HG03280 (cell line): ENCODE measurements at regions not wholly inside any gene's neighbourhood (a gene's known extent, or its start where the extent isn't known, plus 50 kb on each side); places are given as distances from the start of the nearest gene placed in this dataset.

Experiments
- ATAC-seq: cut with Tn5 transposase; IDR thresholded peaks from one replicate; pipeline ENCODE4 v1.9.1; 2021; ENCODE audit warnings: mild to moderate bottlenecking, moderate library complexity; ENCODE audit not compliant: unreplicated experiment

- no peak for ATAC-seq
Measured at GRCh38 chr10:3493621-3494020, 291.4 kb downstream of the KLF6 start.

GRCh38 chr10:3491571-3491970, 293.4 kb downstream of the KLF6 start:
- ATAC-seq, result no peak

- ATAC-seq, result no peak
Measured at GRCh38 chr10:3487228-3487627, 297.8 kb downstream of the KLF6 start.

DNA sequence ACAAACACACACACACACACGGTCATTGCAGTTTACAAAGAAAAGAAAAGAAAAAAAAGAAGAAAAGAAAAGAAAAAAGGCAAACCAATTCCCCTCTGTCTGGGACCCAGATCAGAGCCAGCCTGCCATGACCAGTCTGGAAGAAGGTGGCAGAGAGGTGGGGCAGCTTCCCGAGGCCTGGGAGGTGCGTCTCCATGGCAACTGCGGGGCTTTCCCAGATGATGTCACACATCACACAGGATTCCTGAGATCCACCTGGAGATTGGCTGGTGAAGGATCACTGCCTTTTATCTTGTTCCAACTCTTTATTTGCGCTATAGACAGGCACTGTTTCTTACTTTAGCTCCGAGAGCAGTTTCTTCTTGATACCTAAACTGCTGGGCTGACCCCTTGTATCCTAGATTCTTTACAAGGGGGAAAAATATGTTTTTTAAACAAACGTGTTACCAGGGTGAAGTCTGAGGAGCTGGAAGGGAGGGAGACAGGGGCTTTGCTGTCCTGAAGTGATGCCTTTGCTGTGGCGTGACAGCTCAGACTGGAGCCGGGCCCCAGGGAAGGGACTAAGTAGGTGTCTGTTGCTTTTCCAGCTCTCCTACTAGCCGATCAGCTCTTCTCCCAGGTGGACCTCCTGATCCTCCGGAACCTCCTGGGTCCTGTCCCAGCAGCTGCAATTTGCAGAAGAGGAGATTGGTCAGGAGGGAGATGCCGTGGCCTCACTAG, 298.5 kb downstream of the KLF6 start:
- no peak for ATAC-seq

- peak; percentile 27 for ATAC-seq
Measured at GRCh38 chr10:3485057-3485686, 299.8 kb downstream of the KLF6 start.

DNA sequence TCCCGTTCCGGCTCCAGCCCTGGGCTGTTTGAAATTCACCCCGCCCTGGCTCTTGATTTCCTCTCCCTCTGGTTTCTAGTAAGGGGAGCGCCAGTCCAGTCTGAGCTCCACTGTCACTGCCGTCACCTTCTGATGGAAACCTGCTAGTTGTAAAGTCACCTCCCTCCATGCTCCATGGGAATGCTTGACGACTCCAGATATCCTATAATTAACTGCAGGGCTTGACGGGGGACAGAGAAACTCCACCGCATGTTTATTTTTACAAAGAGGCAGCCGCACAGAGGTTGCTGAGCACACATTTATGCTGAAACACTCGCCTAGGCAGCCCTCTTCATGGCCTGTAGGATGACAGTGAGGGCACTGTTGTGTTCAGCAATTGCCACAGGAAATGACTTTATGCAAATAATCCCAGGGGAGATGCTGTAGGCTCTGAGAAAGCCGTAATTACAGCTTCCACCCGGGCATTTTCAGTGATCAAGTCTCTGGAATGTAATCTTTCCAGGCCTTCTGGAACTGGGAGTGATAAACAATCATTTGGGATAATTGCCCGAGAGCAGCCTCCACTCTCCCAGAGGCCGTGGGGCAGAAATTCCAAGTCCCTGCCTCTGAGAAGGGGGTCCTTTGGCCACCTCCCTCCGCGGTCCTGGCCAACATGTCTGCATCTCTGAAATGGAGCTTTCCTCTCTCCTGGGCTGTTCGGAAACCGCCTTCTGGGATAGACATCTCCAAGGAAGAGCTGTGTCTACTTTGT, 300.5 kb downstream of the KLF6 start:
- peak; percentile 82 for ATAC-seq

DNA sequence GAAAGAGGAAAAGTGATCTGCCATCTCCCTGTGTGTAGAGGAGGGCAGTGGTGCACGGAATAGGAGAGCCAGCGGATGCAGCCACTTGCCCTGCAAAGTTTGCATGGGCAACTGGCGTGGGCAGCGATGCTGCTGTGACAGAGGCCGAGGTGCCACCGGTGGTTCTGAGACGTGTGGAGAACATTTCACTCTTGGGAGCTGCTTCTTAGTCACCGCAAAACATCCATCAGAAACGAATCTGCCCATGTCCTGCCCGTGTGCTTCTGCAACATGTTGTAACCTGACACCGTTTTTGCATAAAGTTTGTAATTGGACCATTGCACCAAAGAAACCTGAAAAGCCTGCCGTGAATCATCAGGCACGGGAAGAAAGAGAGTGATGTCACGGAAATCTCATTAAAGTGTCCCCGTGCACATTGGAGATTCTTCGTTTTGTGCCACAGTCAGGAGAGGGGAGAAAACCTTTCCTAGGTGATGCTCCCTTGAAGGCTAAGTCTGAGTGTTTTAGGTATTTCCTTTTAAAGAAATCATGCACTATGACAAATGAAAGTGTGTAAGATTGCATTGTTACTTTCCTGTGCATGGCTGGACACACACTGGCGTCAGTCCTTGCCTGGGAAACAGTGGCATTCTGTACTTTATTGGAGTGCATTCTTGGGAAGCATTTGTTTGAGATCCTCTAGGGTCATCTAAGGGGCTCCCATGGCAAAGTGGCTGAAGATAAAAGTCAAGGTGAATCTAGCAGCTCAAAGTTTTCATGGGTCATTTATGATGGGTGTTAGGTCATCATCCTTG, 302.6 kb downstream of the KLF6 start:
- peak; percentile 31 for ATAC-seq

- ATAC-seq, result no peak
Measured at GRCh38 chr10:3481496-3481895, 303.5 kb downstream of the KLF6 start.

GRCh38 chr10:3480990-3481315, 304.1 kb downstream of the KLF6 start:
- no peak for ATAC-seq

- no peak for ATAC-seq
Measured at GRCh38 chr10:3480281-3480989, 304.6 kb downstream of the KLF6 start.

DNA sequence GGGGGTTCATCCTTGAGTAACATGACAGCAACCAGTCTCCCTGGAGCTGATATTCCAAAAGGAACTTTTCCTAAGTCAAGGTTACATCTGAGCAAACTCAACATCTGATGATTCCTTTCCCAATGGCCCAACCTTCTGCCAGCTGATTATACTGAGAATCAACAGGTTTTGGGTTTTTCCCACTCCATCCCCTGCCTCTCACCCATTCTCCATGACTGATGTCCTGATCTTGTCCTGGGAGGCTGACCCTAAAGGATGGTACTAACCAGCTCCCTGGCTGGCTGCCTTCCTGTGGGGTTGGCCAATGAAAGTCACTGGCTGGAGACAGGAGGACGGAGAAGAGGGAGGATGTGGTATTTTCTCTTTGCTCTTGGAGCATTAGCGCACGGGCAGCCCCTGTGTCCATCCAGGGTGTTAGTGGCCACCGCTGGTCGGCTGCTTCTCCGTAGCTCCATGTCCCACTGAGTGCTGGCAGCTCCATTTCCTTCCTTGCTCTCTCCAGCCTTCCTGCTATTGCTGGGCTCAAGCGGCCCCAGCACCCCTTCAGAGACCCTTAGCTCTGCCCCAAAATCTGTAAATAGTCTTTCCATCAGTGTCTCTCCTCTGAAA, 306.2 kb upstream of the PITRM1 start:
- no peak for ATAC-seq

DNA sequence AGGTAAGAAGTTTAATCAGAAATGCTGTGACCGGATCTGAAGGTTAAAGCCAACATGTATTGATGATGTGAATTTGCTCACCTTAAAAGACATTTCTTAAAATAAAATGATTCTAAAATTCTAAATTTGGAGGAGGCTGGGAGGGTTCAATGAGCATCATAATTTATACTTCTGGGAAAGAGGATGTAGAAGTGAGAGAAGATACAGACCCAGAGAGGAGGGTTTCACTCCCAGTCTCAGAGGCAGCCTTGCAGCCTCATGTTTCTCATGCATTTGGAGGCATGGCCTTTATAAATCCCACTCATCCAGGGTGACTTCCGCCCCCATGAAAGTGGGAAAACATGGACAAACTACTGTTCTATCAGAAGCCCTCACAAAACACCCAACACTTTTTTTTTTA, 305.6 kb upstream of the PITRM1 start:
- peak; percentile 68 for ATAC-seq

- peak; percentile 69 for ATAC-seq
Measured at GRCh38 chr10:3477683-3478082, 305.1 kb upstream of the PITRM1 start.

- ATAC-seq, result no peak
Measured at GRCh38 chr10:3476640-3477448, 304.3 kb upstream of the PITRM1 start.

DNA sequence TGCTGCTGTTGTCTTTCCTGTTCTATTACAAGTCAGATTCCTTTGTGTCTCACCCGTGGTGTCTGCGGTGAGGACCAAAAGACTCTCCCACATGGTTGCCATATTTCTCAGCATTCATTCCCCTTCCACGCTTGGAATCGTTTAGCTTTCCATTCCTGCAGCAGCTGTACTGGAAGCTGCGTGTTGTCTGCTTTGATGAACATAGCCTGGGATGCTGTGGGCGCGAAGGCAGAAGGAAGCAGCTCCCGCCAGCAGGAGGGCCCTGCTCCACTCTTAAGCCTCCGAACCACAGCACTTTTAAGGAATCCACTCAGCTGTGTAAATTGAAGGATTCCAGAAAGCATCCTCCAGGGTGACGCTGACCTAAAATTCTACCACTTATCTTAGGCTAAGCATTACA, 303.6 kb upstream of the PITRM1 start:
- ATAC-seq, result no peak

DNA sequence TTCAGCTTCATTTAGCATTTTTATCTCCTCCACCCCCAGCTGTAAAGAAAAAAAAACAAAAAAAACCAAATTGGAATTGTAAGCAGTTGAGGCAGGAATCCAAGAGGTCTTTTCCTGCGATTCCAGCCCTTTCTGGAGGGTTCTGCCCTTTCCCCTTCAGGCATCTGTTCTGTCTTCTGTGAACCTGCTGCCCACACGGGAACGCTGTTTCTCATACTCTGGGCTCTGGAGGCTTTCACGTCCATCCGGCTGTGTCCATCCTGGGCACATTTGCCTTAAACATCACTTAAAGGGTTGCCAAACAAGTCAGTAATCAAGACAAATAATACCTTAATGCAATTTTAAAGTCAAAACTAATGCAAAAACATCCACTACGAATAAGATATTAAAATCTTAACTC, 302.8 kb upstream of the PITRM1 start:
- ATAC-seq, result no peak

DNA sequence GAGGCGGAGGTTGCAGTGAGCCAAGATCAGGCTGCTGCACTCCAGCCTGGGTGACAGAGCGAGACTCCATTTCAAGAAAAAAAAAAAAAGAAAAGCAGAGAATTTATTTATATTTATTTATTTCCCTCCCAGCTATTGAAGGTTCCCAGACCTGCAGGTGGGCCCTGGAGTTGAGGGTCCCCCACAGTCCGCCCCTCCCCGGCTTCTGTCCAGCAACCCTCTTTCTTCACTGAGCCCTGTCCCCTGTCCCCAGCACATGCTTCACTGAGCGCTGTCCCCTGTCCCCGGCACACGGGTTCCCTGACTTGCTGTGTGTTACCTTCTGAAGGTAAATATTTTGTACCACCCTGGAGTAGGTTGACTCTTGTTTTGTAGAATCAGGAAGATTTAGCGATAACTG, 301.7 kb upstream of the PITRM1 start:
- no peak for ATAC-seq

- ATAC-seq, result no peak
Measured at GRCh38 chr10:3473271-3473670, 300.7 kb upstream of the PITRM1 start.

GRCh38 chr10:3472287-3473051, 299.9 kb upstream of the PITRM1 start:
- ATAC-seq, result no peak
